ENCODE measurements at regions not wholly inside any gene's neighbourhood (a gene's known extent, or its start where the extent isn't known, plus 50 kb on each side); places are given as distances from the start of the nearest gene placed in this dataset.

GRCh38 chr2:88303865-88304264 lies 133.7 kb downstream of the THNSL2 start:
- no peak for FAIRE-seq
- no peak for DNase-seq (ENCODE audit: insufficient read length, low spot score)
- TF ChIP-seq POLR2AphosphoS5 (IDR thresholded peaks at IDR 0.05; ENCODE audit: low read depth, low read length) (no peak), POLR2A (IDR thresholded peaks at IDR 0.05; ENCODE audit: low read depth, low read length) (no peak), SPI1 (IDR thresholded peaks at IDR 0.05; ENCODE audit: low read depth, low read length) (no peak), TAF1 (IDR thresholded peaks at IDR 0.05; ENCODE audit: low read depth, low read length) (no peak), PAX5 (IDR thresholded peaks at IDR 0.05; ENCODE audit: insufficient read depth, low read length, severe bottlenecking) (no peak), POU2F2 (IDR thresholded peaks at IDR 0.05; ENCODE audit: low read depth, low read length) (no peak)

DNA sequence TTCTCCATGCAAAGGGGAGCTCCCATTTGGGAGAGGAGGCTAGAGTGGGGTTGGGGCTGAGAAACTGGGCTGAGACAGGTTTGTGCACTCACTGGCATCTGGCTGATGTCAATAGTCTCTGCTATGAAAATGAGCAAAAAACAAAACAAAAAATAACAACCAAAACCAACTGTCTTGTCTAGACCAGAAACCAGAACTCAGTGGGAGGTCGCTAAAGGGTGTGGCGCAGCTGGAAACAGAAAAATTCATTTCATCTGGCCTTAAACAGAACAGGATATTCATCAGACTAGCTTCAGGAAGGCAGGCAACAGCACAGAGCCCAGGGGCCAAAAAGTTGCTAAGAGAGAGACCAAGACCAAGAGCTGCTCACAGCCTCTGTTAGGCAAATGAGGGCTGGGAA lies 126.1 kb downstream of the THNSL2 start:
- DNase-seq (ENCODE audit: insufficient read length, low spot score): no peak

DNA sequence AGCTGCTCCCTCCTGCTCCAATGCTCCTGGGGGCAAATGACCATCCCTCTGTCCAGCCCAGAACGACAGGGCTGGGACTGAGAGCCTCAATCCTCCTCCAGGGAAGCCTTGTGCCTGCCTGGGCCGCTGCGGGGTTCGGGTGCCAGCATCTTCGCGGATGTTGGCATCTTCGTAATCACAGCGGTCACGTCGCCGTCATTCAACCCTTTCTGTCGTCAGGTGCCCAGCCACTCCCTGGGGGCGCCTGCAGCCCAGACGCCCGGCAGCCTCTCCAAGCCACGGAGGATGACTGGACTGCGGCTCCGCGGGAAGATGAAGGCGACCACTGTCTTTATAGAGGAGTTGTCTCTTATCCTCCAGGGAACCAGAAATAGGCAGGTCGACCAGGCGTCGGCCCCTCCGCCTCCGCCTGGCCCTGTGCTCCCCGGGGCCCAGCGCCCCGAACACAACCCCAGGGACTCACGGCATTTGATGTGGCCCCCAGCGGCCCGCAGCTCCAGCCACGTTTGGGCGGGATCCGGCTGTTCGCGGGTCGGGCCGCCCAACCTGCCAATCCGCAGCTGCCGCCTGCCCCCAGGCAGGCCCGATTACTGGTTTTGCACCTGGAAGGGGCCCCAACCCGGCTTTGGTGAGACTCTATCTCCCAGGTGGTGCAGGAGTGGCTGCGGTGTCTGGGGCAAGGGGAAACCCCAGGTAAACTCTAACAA lies 113.9 kb downstream of the THNSL2 start:
- DNase-seq (ENCODE audit: insufficient read length, low spot score): no peak
- no peak for FAIRE-seq
- TF ChIP-seq POU2F2 (IDR thresholded peaks at IDR 0.05; ENCODE audit: low read depth, low read length): no peak
- TF ChIP-seq POLR2AphosphoS5 (IDR thresholded peaks at IDR 0.05; ENCODE audit: low read depth, low read length): no peak
- TF ChIP-seq POLR2A (IDR thresholded peaks at IDR 0.05; ENCODE audit: low read depth, low read length): no peak
- no peak for TF ChIP-seq SPI1 (IDR thresholded peaks at IDR 0.05; ENCODE audit: low read depth, low read length)
- no peak for TF ChIP-seq TAF1 (IDR thresholded peaks at IDR 0.05; ENCODE audit: low read depth, low read length)
- no peak for TF ChIP-seq PAX5 (IDR thresholded peaks at IDR 0.05; ENCODE audit: insufficient read depth, low read length, severe bottlenecking)

More for the DNA sequence above, 126.1 kb downstream of the THNSL2 start:
- FAIRE-seq: no peak
- no peak for TF ChIP-seq SPI1 (IDR thresholded peaks at IDR 0.05; ENCODE audit: low read depth, low read length)
- no peak for TF ChIP-seq POLR2A (IDR thresholded peaks at IDR 0.05; ENCODE audit: low read depth, low read length)
- TF ChIP-seq TAF1 (IDR thresholded peaks at IDR 0.05; ENCODE audit: low read depth, low read length): no peak
- TF ChIP-seq PAX5 (IDR thresholded peaks at IDR 0.05; ENCODE audit: insufficient read depth, low read length, severe bottlenecking): no peak

- DNase-seq (ENCODE audit: insufficient read length, low spot score) (no peak), FAIRE-seq (no peak)
- no peak for TF ChIP-seq POLR2A (IDR thresholded peaks at IDR 0.05; ENCODE audit: low read depth, low read length)
- no peak for TF ChIP-seq SPI1 (IDR thresholded peaks at IDR 0.05; ENCODE audit: low read depth, low read length)
- TF ChIP-seq TAF1 (IDR thresholded peaks at IDR 0.05; ENCODE audit: low read depth, low read length): no peak
- no peak for TF ChIP-seq POU2F2 (IDR thresholded peaks at IDR 0.05; ENCODE audit: low read depth, low read length)
- no peak for TF ChIP-seq POLR2AphosphoS5 (IDR thresholded peaks at IDR 0.05; ENCODE audit: low read depth, low read length)
These were observed 111.4 kb downstream of the THNSL2 start for GRCh38 chr2:88281302-88282217.

- no peak for TF ChIP-seq POLR2AphosphoS5 (IDR thresholded peaks at IDR 0.05; ENCODE audit: low read depth, low read length)
- TF ChIP-seq POLR2A (IDR thresholded peaks at IDR 0.05; ENCODE audit: low read depth, low read length): no peak
- no peak for TF ChIP-seq POU2F2 (IDR thresholded peaks at IDR 0.05; ENCODE audit: low read depth, low read length)
- no peak for TF ChIP-seq PAX5 (IDR thresholded peaks at IDR 0.05; ENCODE audit: insufficient read depth, low read length, severe bottlenecking)
- TF ChIP-seq TAF1 (IDR thresholded peaks at IDR 0.05; ENCODE audit: low read depth, low read length): no peak
- TF ChIP-seq SPI1 (IDR thresholded peaks at IDR 0.05; ENCODE audit: low read depth, low read length): no peak
- FAIRE-seq (no peak), DNase-seq (ENCODE audit: insufficient read length, low spot score) (no peak)
These were observed 99.7 kb downstream of the THNSL2 start for GRCh38 chr2:88269836-88270235.

DNA sequence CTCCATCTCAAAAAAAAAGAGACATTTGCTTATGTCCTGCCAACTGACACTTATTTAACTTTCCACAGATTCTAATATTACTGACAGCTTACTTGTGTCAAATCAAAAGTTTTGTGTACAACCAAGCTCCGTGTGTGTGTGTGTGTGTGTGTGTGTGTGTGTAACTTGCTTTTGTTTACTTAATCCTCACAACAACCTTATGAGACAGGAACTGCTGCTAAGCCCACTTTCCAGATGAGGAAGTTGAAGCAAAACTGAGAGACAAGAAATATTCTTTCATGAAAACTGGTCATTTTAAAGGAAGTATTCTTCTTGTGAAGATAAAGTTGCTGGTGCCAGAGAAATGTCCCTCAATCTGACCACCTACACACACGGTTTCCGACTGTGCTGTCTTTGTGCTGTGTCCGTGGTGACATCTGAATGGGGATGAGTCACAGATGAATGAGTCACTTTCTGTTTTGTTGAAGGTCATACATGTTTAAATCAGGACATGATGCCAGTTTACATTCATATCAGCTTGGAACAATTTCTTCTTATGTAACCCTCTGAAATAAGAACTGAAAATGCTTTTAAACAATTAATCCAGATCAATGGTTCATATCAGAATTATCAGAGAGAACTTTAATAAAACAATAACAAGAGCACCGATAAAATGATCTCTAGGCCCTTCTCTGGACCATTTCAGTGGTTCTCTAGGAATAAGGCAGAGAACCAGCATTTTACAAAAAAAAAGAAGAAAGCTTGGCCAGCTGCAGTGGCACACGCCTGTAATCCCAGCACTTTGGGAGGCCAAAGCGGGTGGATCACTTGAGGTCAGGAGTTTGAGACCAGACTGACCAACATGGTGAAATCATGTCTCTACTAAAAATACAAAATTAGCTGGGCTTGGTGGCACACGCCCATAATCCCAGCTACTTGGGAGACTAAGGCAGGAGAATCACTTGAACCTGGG lies 95.5 kb downstream of the THNSL2 start:
- FAIRE-seq (peak; percentile 81), DNase-seq (ENCODE audit: insufficient read length, low spot score) (no peak)

GRCh38 chr2:88263861-88264260 lies 93.7 kb downstream of the THNSL2 start:
- FAIRE-seq: no peak
- TF ChIP-seq TAF1 (IDR thresholded peaks at IDR 0.05; ENCODE audit: low read depth, low read length): no peak
- TF ChIP-seq POLR2AphosphoS5 (IDR thresholded peaks at IDR 0.05; ENCODE audit: low read depth, low read length): no peak
- no peak for TF ChIP-seq POLR2A (IDR thresholded peaks at IDR 0.05; ENCODE audit: low read depth, low read length)

More for the DNA sequence above, 95.5 kb downstream of the THNSL2 start:
- TF ChIP-seq POU2F2 (IDR thresholded peaks at IDR 0.05; ENCODE audit: low read depth, low read length) (no peak), POLR2A (IDR thresholded peaks at IDR 0.05; ENCODE audit: low read depth, low read length) (no peak), TAF1 (IDR thresholded peaks at IDR 0.05; ENCODE audit: low read depth, low read length) (no peak), SPI1 (IDR thresholded peaks at IDR 0.05; ENCODE audit: low read depth, low read length) (no peak), POLR2AphosphoS5 (IDR thresholded peaks at IDR 0.05; ENCODE audit: low read depth, low read length) (no peak), PAX5 (IDR thresholded peaks at IDR 0.05; ENCODE audit: insufficient read depth, low read length, severe bottlenecking) (no peak)

GRCh38 chr2:88261725-88262124 lies 91.6 kb downstream of the THNSL2 start:
- FAIRE-seq (no peak), DNase-seq (ENCODE audit: insufficient read length, low spot score) (no peak)
- no peak for TF ChIP-seq SPI1 (IDR thresholded peaks at IDR 0.05; ENCODE audit: low read depth, low read length)
- no peak for TF ChIP-seq POLR2A (IDR thresholded peaks at IDR 0.05; ENCODE audit: low read depth, low read length)
- TF ChIP-seq TAF1 (IDR thresholded peaks at IDR 0.05; ENCODE audit: low read depth, low read length): no peak
- TF ChIP-seq PAX5 (IDR thresholded peaks at IDR 0.05; ENCODE audit: insufficient read depth, low read length, severe bottlenecking): no peak
- TF ChIP-seq POLR2AphosphoS5 (IDR thresholded peaks at IDR 0.05; ENCODE audit: low read depth, low read length): no peak
- TF ChIP-seq POU2F2 (IDR thresholded peaks at IDR 0.05; ENCODE audit: low read depth, low read length): no peak

More at GRCh38 chr2:88263861-88264260, 93.7 kb downstream of the THNSL2 start:
- no peak for DNase-seq (ENCODE audit: insufficient read length, low spot score)
